ENCODE measurements at regions not wholly inside any gene's neighbourhood (a gene's known extent, or its start where the extent isn't known, plus 50 kb on each side); places are given as distances from the start of the nearest gene placed in this dataset.
A peak's percentile ranks its signal among the peaks of the same experiment; 100 is the strongest.

GRCh38 chr9:88645879-88646199, 110.9 kb downstream of the NXNL2 start:
- TF ChIP-seq, protein P1, sequence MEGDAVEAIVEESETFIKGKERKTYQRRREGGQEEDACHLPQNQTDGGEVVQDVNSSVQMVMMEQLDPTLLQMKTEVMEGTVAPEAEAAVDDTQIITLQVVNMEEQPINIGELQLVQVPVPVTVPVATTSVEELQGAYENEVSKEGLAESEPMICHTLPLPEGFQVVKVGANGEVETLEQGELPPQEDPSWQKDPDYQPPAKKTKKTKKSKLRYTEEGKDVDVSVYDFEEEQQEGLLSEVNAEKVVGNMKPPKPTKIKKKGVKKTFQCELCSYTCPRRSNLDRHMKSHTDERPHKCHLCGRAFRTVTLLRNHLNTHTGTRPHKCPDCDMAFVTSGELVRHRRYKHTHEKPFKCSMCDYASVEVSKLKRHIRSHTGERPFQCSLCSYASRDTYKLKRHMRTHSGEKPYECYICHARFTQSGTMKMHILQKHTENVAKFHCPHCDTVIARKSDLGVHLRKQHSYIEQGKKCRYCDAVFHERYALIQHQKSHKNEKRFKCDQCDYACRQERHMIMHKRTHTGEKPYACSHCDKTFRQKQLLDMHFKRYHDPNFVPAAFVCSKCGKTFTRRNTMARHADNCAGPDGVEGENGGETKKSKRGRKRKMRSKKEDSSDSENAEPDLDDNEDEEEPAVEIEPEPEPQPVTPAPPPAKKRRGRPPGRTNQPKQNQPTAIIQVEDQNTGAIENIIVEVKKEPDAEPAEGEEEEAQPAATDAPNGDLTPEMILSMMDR (IDR thresholded peaks at IDR 0.05; ENCODE audit: low read depth, low read length, missing control alignments), result no peak
- no peak overlapping the region for H3K4me3 ChIP-seq (replicated peaks; ENCODE audit: low read depth, low read length)
- no peak for DNase-seq (ENCODE audit: extremely low read depth, low read depth)

- no peak for DNase-seq (ENCODE audit: extremely low read depth, low read depth)
- TF ChIP-seq, protein P1 (IDR thresholded peaks at IDR 0.05; ENCODE audit: low read depth, low read length, missing control alignments), result no peak
- H3K4me3 ChIP-seq (replicated peaks; ENCODE audit: low read depth, low read length), result no peak overlapping the region
These were observed 111.7 kb downstream of the NXNL2 start for GRCh38 chr9:88646539-88647300.

- TF ChIP-seq, protein P1 (IDR thresholded peaks at IDR 0.05; ENCODE audit: low read depth, low read length, missing control alignments), result peak; percentile 25
- peak; percentile 95 for DNase-seq (ENCODE audit: extremely low read depth, low read depth)
- peak overlapping the region; percentile 24 for H3K4me3 ChIP-seq (replicated peaks; ENCODE audit: low read depth, low read length)
These were observed 117.0 kb downstream of the NXNL2 start for GRCh38 chr9:88651682-88652633.

DNA sequence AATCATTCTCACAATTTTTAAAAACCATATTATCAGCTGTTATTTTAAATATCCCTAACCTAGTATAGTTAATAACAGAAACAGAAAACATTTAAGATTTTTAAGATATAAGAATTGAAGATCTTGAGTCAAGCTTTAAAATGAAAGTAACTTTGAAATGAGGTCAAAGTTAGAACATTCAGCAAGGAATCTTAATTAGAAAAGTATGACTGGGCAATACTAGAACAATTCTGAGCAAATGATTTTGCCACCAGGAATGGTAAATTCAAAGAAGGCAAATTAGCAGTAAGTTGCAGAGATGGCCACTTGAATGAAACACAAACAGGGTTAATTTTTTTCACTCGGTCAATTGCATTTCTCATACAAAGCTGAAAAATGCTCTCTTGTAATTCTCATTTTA, 117.9 kb downstream of the NXNL2 start:
- TF ChIP-seq, protein P1 (IDR thresholded peaks at IDR 0.05; ENCODE audit: low read depth, low read length, missing control alignments), result no peak
- no peak for DNase-seq (ENCODE audit: extremely low read depth, low read depth)
- H3K4me3 ChIP-seq (replicated peaks; ENCODE audit: low read depth, low read length), result peak overlapping the region; percentile 24

DNA sequence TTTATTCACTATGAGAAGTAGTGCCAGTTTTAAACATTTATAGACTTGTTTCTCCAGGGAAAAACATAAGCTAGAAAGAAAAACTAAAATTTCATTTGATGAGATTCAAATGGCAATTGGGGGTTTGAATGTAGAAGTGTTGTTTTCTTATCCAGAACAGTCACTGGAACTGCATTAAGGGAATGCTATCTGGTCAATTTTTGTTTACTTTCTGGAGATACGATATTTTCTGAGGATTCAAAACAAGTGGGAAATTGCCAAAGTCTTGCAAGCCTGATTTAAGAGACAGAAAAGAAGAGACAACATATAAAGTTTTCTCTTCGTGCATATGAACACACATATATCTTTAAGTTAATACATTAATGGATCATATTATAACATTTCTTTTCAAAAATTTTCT, 118.4 kb downstream of the NXNL2 start:
- DNase-seq (ENCODE audit: extremely low read depth, low read depth), result no peak
- no peak overlapping the region; the same call in 1 of the 2 replicates for H3K4me3 ChIP-seq (replicated peaks; ENCODE audit: low read depth, low read length)
- TF ChIP-seq, protein P1 (IDR thresholded peaks at IDR 0.05; ENCODE audit: low read depth, low read length, missing control alignments), result no peak

DNA sequence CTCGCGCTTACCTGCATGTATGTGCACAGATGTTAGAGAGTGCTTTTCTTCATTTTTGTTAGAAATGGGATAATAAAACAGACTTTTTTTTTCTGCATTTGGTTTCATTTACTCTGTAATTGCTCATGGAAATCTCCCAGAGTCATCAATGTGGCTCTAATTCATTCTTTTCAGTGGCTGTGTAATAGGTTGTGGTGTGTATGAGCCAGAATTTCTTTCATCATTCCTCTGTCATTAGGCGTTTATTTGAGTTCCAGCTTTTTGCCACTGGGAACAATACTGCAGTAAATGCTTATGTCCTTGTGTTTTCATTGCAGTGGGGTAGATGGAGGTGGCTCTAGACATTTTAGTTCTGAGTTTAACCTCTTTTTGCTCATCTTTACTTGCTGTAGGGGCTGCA, 118.9 kb downstream of the NXNL2 start:
- DNase-seq (ENCODE audit: extremely low read depth, low read depth), result no peak
- H3K4me3 ChIP-seq (replicated peaks; ENCODE audit: low read depth, low read length), result no peak overlapping the region
- TF ChIP-seq, protein P1 (IDR thresholded peaks at IDR 0.05; ENCODE audit: low read depth, low read length, missing control alignments), result no peak

Measured in HFF-Myc (cell line).